ENCODE measurements at regions not wholly inside any gene's neighbourhood (a gene's known extent, or its start where the extent isn't known, plus 50 kb on each side); places are given as distances from the start of the nearest gene placed in this dataset.

DNA sequence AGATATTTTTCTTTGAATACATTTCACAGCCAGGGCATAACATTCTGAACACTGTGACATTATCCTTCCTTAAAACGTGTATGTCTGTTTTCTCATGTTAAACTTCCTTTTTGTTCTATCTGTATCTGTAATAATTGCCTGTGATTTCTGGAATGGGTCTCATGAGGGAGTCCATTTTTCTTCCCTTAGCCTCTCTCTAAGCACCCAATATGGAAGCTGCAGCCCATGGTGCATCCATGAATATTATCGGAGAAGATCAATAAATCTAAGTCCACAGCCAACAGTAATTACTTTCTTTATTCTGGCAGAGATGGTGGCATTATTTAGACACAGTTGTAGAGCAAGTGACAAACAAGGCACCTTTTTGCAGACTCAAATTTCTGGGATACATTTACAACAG lies 671.1 kb downstream of the TUSC7 start:
- TF ChIP-seq POLR2A (IDR thresholded peaks at IDR 0.05): no peak
- TF ChIP-seq, protein P1, sequence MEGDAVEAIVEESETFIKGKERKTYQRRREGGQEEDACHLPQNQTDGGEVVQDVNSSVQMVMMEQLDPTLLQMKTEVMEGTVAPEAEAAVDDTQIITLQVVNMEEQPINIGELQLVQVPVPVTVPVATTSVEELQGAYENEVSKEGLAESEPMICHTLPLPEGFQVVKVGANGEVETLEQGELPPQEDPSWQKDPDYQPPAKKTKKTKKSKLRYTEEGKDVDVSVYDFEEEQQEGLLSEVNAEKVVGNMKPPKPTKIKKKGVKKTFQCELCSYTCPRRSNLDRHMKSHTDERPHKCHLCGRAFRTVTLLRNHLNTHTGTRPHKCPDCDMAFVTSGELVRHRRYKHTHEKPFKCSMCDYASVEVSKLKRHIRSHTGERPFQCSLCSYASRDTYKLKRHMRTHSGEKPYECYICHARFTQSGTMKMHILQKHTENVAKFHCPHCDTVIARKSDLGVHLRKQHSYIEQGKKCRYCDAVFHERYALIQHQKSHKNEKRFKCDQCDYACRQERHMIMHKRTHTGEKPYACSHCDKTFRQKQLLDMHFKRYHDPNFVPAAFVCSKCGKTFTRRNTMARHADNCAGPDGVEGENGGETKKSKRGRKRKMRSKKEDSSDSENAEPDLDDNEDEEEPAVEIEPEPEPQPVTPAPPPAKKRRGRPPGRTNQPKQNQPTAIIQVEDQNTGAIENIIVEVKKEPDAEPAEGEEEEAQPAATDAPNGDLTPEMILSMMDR (IDR thresholded peaks at IDR 0.05): no peak
- no peak for TF ChIP-seq POLR2AphosphoS5 (IDR thresholded peaks at IDR 0.05)

Data from prostate gland (tissue), 2 donors.